ENCODE measurements at regions not wholly inside any gene's neighbourhood (a gene's known extent, or its start where the extent isn't known, plus 50 kb on each side); places are given as distances from the start of the nearest gene placed in this dataset.
"Not testable (repeated sequence)": the region's sequence is repeated elsewhere in the genome, so short reads cannot be mapped to it uniquely, and the experiment has no call there.

- H3K9me3 ChIP-seq (ENCODE audit: control insufficient read depth in 2 of 2, low read length in 2 of 2) = no peaks in the 10 kb centered on the region
- H3K4me3 ChIP-seq (ENCODE audit: low read length in 2 of 2) = no peak overlapping the region
- no peaks in the 10 kb centered on the region for H3K4me1 ChIP-seq (ENCODE audit: control insufficient read depth in 2 of 2, insufficient read depth in 2 of 2, low read length in 2 of 2)
- no peak overlapping the region for H3K9ac ChIP-seq (ENCODE audit: low read depth in 1 of 2, low read length in 2 of 2)
- no peaks in the 10 kb centered on the region for H3K36me3 ChIP-seq (ENCODE audit: control insufficient read depth in 2 of 2, insufficient read depth in 2 of 2, low read length in 2 of 2)
- H3K27me3 ChIP-seq (ENCODE audit: control insufficient read depth in 2 of 2, insufficient read depth in 2 of 2, low read length in 2 of 2) = no peaks in the 10 kb centered on the region
- H3K27ac ChIP-seq (ENCODE audit: low read depth in 2 of 2, low read length in 2 of 2) = no peak overlapping the region
Observed at GRCh38 chr7:110421490-110422241, 669.3 kb upstream of the LRRN3 start.

- Histone ChIP-seq H3K4me3 (ENCODE audit: low read length in 2 of 2) (no peak overlapping the region), H3K36me3 (ENCODE audit: control insufficient read depth in 2 of 2, insufficient read depth in 2 of 2, low read length in 2 of 2) (no peaks in the 10 kb centered on the region), H3K9me3 (ENCODE audit: control insufficient read depth in 2 of 2, low read length in 2 of 2) (no peaks in the 10 kb centered on the region), H3K9ac (ENCODE audit: low read depth in 1 of 2, low read length in 2 of 2) (no peak overlapping the region), H3K27ac (ENCODE audit: low read depth in 2 of 2, low read length in 2 of 2) (no peak overlapping the region), H3K27me3 (ENCODE audit: control insufficient read depth in 2 of 2, insufficient read depth in 2 of 2, low read length in 2 of 2) (no peaks in the 10 kb centered on the region), H3K4me1 (ENCODE audit: control insufficient read depth in 2 of 2, insufficient read depth in 2 of 2, low read length in 2 of 2) (no peaks in the 10 kb centered on the region)
Observed at GRCh38 chr7:110432061-110432553, 658.8 kb upstream of the LRRN3 start.

DNA sequence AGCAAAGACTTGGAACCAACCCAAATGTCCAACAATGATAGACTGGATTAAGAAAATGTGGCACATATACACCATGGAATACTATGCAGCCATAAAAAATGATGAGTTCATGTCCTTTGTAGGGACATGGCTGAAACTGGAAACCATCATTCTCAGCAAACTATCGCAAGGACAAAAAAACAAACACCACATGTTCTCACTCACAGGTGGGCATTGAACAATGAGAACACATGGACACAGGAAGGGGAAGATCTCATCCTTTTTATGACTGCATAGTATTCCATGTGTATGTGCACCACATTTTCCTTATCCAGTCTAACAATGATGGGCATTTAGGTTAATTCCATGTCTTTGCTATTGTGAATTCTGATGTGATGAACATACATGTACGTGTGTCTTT is 652.0 kb upstream of the LRRN3 start:
- H3K9ac ChIP-seq (ENCODE audit: low read depth in 1 of 2, low read length in 2 of 2); H3K27me3 ChIP-seq (ENCODE audit: control insufficient read depth in 2 of 2, insufficient read depth in 2 of 2, low read length in 2 of 2); H3K36me3 ChIP-seq (ENCODE audit: control insufficient read depth in 2 of 2, insufficient read depth in 2 of 2, low read length in 2 of 2); H3K9me3 ChIP-seq (ENCODE audit: control insufficient read depth in 2 of 2, low read length in 2 of 2); H3K27ac ChIP-seq (ENCODE audit: low read depth in 2 of 2, low read length in 2 of 2); H3K4me1 ChIP-seq (ENCODE audit: control insufficient read depth in 2 of 2, insufficient read depth in 2 of 2, low read length in 2 of 2); H3K4me3 ChIP-seq (ENCODE audit: low read length in 2 of 2): not testable (repeated sequence)

DNA sequence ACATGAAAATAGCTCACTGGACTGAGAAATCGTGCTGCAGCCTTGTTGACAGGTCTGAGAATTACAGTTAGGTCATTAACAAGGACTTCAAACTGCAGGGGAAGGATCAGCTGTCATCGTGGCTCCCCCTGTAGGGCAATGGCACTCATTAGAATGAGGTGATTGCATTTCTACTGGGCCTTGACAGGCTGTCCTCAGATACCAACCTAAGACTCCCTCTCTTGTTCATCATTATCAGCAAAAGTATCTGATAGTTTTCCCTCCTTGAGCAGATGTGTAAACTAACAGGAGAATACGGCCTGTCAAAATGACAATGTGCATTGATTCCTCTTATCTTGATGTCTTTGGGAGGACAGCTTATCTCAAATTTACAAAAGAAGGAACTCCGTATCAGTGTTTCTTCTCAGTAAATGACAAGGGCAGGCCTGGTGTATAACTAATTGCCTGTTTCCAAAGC is 648.5 kb upstream of the LRRN3 start:
- Histone ChIP-seq H3K9ac (ENCODE audit: low read depth in 1 of 2, low read length in 2 of 2) (no peak overlapping the region), H3K27me3 (ENCODE audit: control insufficient read depth in 2 of 2, insufficient read depth in 2 of 2, low read length in 2 of 2) (no peaks in the 10 kb centered on the region), H3K4me3 (ENCODE audit: low read length in 2 of 2) (no peak overlapping the region), H3K9me3 (ENCODE audit: control insufficient read depth in 2 of 2, low read length in 2 of 2) (no peaks in the 10 kb centered on the region), H3K27ac (ENCODE audit: low read depth in 2 of 2, low read length in 2 of 2) (no peak overlapping the region), H3K36me3 (ENCODE audit: control insufficient read depth in 2 of 2, insufficient read depth in 2 of 2, low read length in 2 of 2) (no peaks in the 10 kb centered on the region), H3K4me1 (ENCODE audit: control insufficient read depth in 2 of 2, insufficient read depth in 2 of 2, low read length in 2 of 2) (no peaks in the 10 kb centered on the region)

- H3K36me3 ChIP-seq (ENCODE audit: control insufficient read depth in 2 of 2, insufficient read depth in 2 of 2, low read length in 2 of 2) = no peaks in the 10 kb centered on the region
- H3K9me3 ChIP-seq (ENCODE audit: control insufficient read depth in 2 of 2, low read length in 2 of 2) = no peaks in the 10 kb centered on the region
- H3K27ac ChIP-seq (ENCODE audit: low read depth in 2 of 2, low read length in 2 of 2) = no peak overlapping the region
- no peaks in the 10 kb centered on the region for H3K4me1 ChIP-seq (ENCODE audit: control insufficient read depth in 2 of 2, insufficient read depth in 2 of 2, low read length in 2 of 2)
- H3K27me3 ChIP-seq (ENCODE audit: control insufficient read depth in 2 of 2, insufficient read depth in 2 of 2, low read length in 2 of 2) = no peaks in the 10 kb centered on the region
- no peak overlapping the region for H3K9ac ChIP-seq (ENCODE audit: low read depth in 1 of 2, low read length in 2 of 2)
- no peak overlapping the region for H3K4me3 ChIP-seq (ENCODE audit: low read length in 2 of 2)
Observed at GRCh38 chr7:110446658-110447057, 644.3 kb upstream of the LRRN3 start.

DNA sequence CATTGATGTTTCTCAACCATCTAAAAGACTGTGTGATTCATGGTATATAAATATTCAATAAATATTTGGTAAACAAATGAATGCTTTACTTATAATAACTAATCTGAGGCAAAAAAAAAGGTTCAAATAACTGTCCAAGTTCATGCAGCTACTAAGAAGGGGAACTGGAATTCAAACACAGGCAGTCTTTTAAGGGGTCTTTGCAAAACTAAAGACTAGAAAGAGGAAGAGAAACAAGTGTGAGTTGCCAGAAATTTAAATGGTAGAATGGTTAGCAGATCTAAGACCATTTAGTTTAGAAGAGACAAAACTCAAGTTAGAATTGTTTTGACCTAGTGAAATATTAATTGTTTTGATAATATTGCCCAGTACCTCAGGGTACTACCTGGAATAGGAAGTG is 642.0 kb upstream of the LRRN3 start:
- H3K9me3 ChIP-seq (ENCODE audit: control insufficient read depth in 2 of 2, low read length in 2 of 2) = no peaks in the 10 kb centered on the region
- no peaks in the 10 kb centered on the region for H3K36me3 ChIP-seq (ENCODE audit: control insufficient read depth in 2 of 2, insufficient read depth in 2 of 2, low read length in 2 of 2)
- H3K27me3 ChIP-seq (ENCODE audit: control insufficient read depth in 2 of 2, insufficient read depth in 2 of 2, low read length in 2 of 2) = no peaks in the 10 kb centered on the region
- no peak overlapping the region for H3K27ac ChIP-seq (ENCODE audit: low read depth in 2 of 2, low read length in 2 of 2)
- H3K9ac ChIP-seq (ENCODE audit: low read depth in 1 of 2, low read length in 2 of 2) = no peak overlapping the region
- H3K4me1 ChIP-seq (ENCODE audit: control insufficient read depth in 2 of 2, insufficient read depth in 2 of 2, low read length in 2 of 2) = no peaks in the 10 kb centered on the region
- no peak overlapping the region for H3K4me3 ChIP-seq (ENCODE audit: low read length in 2 of 2)

DNA sequence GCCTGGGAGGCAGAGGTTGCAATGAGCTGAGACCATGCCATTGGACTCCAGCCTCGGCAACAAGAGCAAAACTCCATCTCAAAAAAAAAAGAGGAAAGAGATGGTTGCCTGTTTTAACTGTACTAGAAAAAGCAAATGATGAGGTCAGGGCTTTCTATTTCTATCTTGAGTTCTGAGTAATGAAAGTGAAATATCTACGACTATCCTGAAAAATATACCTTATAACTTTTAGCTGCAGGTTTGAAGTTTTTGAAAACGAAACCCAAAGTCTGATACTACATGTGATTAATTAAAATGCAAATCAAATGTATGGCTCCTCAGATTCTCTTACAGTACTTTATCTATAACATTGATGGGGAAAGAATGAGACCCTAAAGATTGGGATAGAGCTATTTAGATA is 636.2 kb upstream of the LRRN3 start:
- Histone ChIP-seq H3K4me3 (ENCODE audit: low read length in 2 of 2) (no peak overlapping the region), H3K9me3 (ENCODE audit: control insufficient read depth in 2 of 2, low read length in 2 of 2) (no peaks in the 10 kb centered on the region), H3K27ac (ENCODE audit: low read depth in 2 of 2, low read length in 2 of 2) (no peak overlapping the region), H3K36me3 (ENCODE audit: control insufficient read depth in 2 of 2, insufficient read depth in 2 of 2, low read length in 2 of 2) (no peaks in the 10 kb centered on the region), H3K9ac (ENCODE audit: low read depth in 1 of 2, low read length in 2 of 2) (no peak overlapping the region), H3K4me1 (ENCODE audit: control insufficient read depth in 2 of 2, insufficient read depth in 2 of 2, low read length in 2 of 2) (no peaks in the 10 kb centered on the region), H3K27me3 (ENCODE audit: control insufficient read depth in 2 of 2, insufficient read depth in 2 of 2, low read length in 2 of 2) (no peaks in the 10 kb centered on the region)

GRCh38 chr7:110461621-110462020 is 629.3 kb upstream of the LRRN3 start:
- Histone ChIP-seq H3K4me1 (ENCODE audit: control insufficient read depth in 2 of 2, insufficient read depth in 2 of 2, low read length in 2 of 2) (no peaks in the 10 kb centered on the region), H3K9me3 (ENCODE audit: control insufficient read depth in 2 of 2, low read length in 2 of 2) (no peaks in the 10 kb centered on the region), H3K27ac (ENCODE audit: low read depth in 2 of 2, low read length in 2 of 2) (no peak overlapping the region), H3K4me3 (ENCODE audit: low read length in 2 of 2) (no peak overlapping the region), H3K27me3 (ENCODE audit: control insufficient read depth in 2 of 2, insufficient read depth in 2 of 2, low read length in 2 of 2) (no peaks in the 10 kb centered on the region), H3K36me3 (ENCODE audit: control insufficient read depth in 2 of 2, insufficient read depth in 2 of 2, low read length in 2 of 2) (no peaks in the 10 kb centered on the region), H3K9ac (ENCODE audit: low read depth in 1 of 2, low read length in 2 of 2) (no peak overlapping the region)

GRCh38 chr7:110470420-110470819 is 620.5 kb upstream of the LRRN3 start:
- H3K27me3 ChIP-seq (ENCODE audit: control insufficient read depth in 2 of 2, insufficient read depth in 2 of 2, low read length in 2 of 2) = no peaks in the 10 kb centered on the region
- H3K36me3 ChIP-seq (ENCODE audit: control insufficient read depth in 2 of 2, insufficient read depth in 2 of 2, low read length in 2 of 2) = no peaks in the 10 kb centered on the region
- no peak overlapping the region for H3K9ac ChIP-seq (ENCODE audit: low read depth in 1 of 2, low read length in 2 of 2)
- no peak overlapping the region for H3K27ac ChIP-seq (ENCODE audit: low read depth in 2 of 2, low read length in 2 of 2)
- no peaks in the 10 kb centered on the region for H3K4me1 ChIP-seq (ENCODE audit: control insufficient read depth in 2 of 2, insufficient read depth in 2 of 2, low read length in 2 of 2)
- H3K9me3 ChIP-seq (ENCODE audit: control insufficient read depth in 2 of 2, low read length in 2 of 2) = no peaks in the 10 kb centered on the region
- no peak overlapping the region for H3K4me3 ChIP-seq (ENCODE audit: low read length in 2 of 2)

DNA sequence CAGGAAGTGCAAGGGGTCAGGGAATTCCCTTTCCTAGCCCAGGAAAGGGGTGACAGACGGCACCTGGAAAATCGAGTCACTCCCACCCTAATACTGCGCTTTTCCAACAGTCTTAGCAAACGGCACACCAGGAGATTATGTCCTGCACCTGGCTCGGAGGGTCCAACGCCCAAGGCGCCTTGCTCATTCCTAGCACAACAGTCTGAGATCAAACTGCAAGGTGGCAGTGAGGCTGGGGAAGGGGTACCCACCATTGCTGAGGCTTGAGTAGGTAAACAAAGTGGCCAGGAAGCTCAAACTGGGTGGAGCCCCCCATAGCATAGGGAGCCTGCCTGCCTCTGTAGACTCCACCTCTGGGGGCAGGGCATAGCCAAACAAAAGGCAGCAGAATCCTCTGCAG is 618.5 kb upstream of the LRRN3 start:
- not testable (repeated sequence) for H3K27me3 ChIP-seq (ENCODE audit: control insufficient read depth in 2 of 2, insufficient read depth in 2 of 2, low read length in 2 of 2); H3K36me3 ChIP-seq (ENCODE audit: control insufficient read depth in 2 of 2, insufficient read depth in 2 of 2, low read length in 2 of 2); H3K27ac ChIP-seq (ENCODE audit: low read depth in 2 of 2, low read length in 2 of 2); H3K4me3 ChIP-seq (ENCODE audit: low read length in 2 of 2); H3K9me3 ChIP-seq (ENCODE audit: control insufficient read depth in 2 of 2, low read length in 2 of 2); H3K9ac ChIP-seq (ENCODE audit: low read depth in 1 of 2, low read length in 2 of 2); H3K4me1 ChIP-seq (ENCODE audit: control insufficient read depth in 2 of 2, insufficient read depth in 2 of 2, low read length in 2 of 2)

All from mucosa of rectum (tissue), 2 donors.